ENCODE measurements at regions not wholly inside any gene's neighbourhood (a gene's known extent, or its start where the extent isn't known, plus 50 kb on each side); places are given as distances from the start of the nearest gene placed in this dataset.

DNA sequence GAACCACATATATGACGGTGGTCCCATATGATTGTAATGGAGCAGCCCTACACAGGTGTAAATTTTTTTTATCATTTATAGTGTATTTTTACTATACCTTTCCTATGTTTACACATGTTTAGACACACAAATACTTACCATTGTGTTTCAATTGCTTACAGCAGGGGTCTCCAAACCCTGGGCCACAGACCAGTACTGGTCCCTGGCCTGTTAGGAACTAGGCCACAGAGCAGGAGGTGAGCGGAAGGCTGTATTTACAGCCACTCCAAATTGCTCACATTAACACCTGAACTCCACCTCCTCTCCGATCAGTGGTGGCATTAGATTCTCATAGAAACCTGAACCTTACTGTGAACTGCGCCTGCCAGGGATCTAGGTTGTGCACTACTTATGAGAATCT is 201.8 kb upstream of the NDST4 start:
- Histone ChIP-seq H3K4me1 (no peaks in the 10 kb centered on the region), H3K27me3 (no peaks in the 10 kb centered on the region), H3K9me3 (no peaks in the 10 kb centered on the region), H3K36me3 (no peaks in the 10 kb centered on the region), H3K4me3 (no peak overlapping the region), H3K27ac (no peak overlapping the region)
- no peak for DNase-seq
- WGBS, 5 donors, result 88 to 100% (median 95%) methylated on average over 4 of the region's 4 CpGs
- TF ChIP-seq POLR2A (IDR thresholded peaks at IDR 0.05) (no peak), POLR2AphosphoS5 (IDR thresholded peaks at IDR 0.05) (no peak), EP300 (IDR thresholded peaks at IDR 0.05) (no peak), CTCF (IDR thresholded peaks at IDR 0.05) (no peak)
- intact Hi-C loops (cut with DNase I; ENCODE audit: low total_unique reads), result no loop called here

DNA sequence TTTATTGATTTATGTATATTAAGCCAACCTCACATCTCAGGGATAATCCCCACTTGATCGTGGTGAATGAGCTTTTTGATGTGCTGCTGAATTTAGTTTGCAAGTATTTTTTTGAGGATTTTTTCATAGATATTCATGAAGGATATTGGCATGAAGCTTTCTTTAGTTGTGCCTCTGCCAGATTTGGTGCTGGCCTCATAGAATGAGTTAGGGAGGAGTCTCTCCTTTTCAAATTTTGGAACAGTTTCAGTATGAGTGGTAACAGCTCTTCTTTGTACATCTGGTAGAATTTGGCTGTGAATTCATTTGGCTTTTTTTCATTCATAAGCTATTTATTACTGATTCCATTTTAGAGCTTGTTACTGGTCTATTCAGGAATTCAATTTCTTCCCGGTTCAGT is 197.2 kb upstream of the NDST4 start:
- TF ChIP-seq CTCF (IDR thresholded peaks at IDR 0.05) (no peak), POLR2A (IDR thresholded peaks at IDR 0.05) (no peak), POLR2AphosphoS5 (IDR thresholded peaks at IDR 0.05) (no peak), EP300 (IDR thresholded peaks at IDR 0.05) (no peak)
- intact Hi-C loops (cut with DNase I; ENCODE audit: low total_unique reads), result no loop called here
- Histone ChIP-seq H3K4me1 (no peaks in the 10 kb centered on the region), H3K4me3 (no peak overlapping the region), H3K36me3 (no peaks in the 10 kb centered on the region), H3K9me3 (no peaks in the 10 kb centered on the region), H3K27me3 (no peaks in the 10 kb centered on the region), H3K27ac (no peak overlapping the region)
- WGBS, 5 donors, result 63 to 87% (median 73%) methylated on average over 2 of the region's 2 CpGs
- DNase-seq, result no peak

DNA sequence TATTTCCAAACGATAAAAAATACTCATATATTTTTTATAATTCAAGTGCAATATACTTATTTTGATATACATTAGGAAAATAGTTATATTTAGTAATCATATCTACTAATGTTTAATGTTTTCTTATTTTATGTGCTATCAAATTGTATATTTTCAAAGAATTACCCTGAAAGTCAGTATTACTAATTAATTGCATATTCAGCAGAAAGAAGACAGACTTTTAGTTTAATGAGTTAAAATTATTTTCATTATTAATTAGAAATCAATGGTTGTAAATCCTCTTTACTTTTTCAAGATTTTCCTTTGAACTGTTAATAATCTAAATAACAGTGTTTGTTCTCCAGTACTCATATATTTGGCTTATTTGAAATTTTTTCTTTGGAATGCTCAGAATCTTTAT is 181.3 kb upstream of the NDST4 start:
- Histone ChIP-seq H3K27ac (no peak overlapping the region), H3K4me1 (no peaks in the 10 kb centered on the region), H3K9me3 (no peaks in the 10 kb centered on the region), H3K4me3 (no peak overlapping the region), H3K36me3 (no peaks in the 10 kb centered on the region), H3K27me3 (no peaks in the 10 kb centered on the region)
- 69 to 80% (median 80%) methylated on average over 1 of the region's 1 CpG for WGBS, 5 donors
- TF ChIP-seq EP300 (IDR thresholded peaks at IDR 0.05) (no peak), POLR2A (IDR thresholded peaks at IDR 0.05) (no peak), POLR2AphosphoS5 (IDR thresholded peaks at IDR 0.05) (no peak), CTCF (IDR thresholded peaks at IDR 0.05) (no peak)
- intact Hi-C loops (cut with DNase I; ENCODE audit: low total_unique reads), result no loop called here
- no peak for DNase-seq

DNA sequence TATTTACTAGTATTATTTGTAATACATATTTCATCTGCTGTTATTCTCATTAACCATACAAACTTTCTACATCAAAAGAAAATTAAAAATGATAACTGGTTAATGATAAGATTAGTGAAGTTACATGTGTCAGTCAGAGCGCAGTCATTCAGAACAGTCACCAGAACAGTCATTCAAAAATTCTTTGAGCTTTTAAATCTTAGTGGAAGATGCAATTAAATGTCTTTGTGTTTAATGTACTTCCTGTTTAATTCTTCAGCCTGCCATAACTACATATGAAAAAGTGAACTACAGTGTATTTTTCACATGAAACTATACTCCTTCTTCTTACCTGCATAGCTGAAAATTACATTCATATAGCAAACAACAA is 179.7 kb upstream of the NDST4 start:
- H3K9me3 ChIP-seq, result no peaks in the 10 kb centered on the region

More for the DNA sequence above, 179.7 kb upstream of the NDST4 start:
- TF ChIP-seq POLR2A (IDR thresholded peaks at IDR 0.05) (no peak), POLR2AphosphoS5 (IDR thresholded peaks at IDR 0.05) (no peak), EP300 (IDR thresholded peaks at IDR 0.05) (no peak), CTCF (IDR thresholded peaks at IDR 0.05) (no peak)
- H3K4me1 ChIP-seq, result no peaks in the 10 kb centered on the region
- no peak overlapping the region for H3K27ac ChIP-seq
- no peaks in the 10 kb centered on the region for H3K27me3 ChIP-seq
- H3K4me3 ChIP-seq, result no peak overlapping the region
- WGBS, 5 donors, result 85 to 93% (median 91%) methylated on average over 1 of the region's 1 CpG
- no peaks in the 10 kb centered on the region for H3K36me3 ChIP-seq
- no peak for DNase-seq
- intact Hi-C loops (cut with DNase I; ENCODE audit: low total_unique reads), result no loop called here
